Right atrium auricular region (tissue), 2 donors: ENCODE measurements at regions not wholly inside any gene's neighbourhood (a gene's known extent, or its start where the extent isn't known, plus 50 kb on each side); places are given as distances from the start of the nearest gene placed in this dataset.

ENCODE experiments used
- DNase-seq: peaks from one replicate; pipeline ENCODE4 v3.0.0-alpha.2; 2019; ENCODE audit warnings: low spot score
- H3K27ac ChIP-seq, 2 donors: fragments of 200-600 bp; sonication (generic); 1 replicate in 1 of 2; 2 replicates in 1 of 2; pipeline ENCODE4 v1.5.1; 2016 to 2019
- H3K27me3 ChIP-seq, 2 donors: fragments of 200-600 bp; sonication (generic); one replicate each; pipeline versions ENCODE4 v1.5.1 to v1.6.0; 2017 to 2019
- H3K36me3 ChIP-seq: fragments of 200-600 bp; sonication (generic); one replicate; pipeline ENCODE4 v1.5.1; 2016
- H3K4me1 ChIP-seq, 2 donors: fragments of 200-600 bp; sonication (generic); one replicate each; pipeline versions ENCODE4 v1.5.1 to v1.6.0; 2017 to 2019
- H3K4me3 ChIP-seq, 2 donors: fragments of 200-600 bp; sonication (generic); 1 replicate in 1 of 2; 2 replicates in 1 of 2; pipeline ENCODE4 v1.5.1; 2017 to 2019; ENCODE audit warnings: mild to moderate bottlenecking in 1 of 2, moderate library complexity in 1 of 2
- H3K9me3 ChIP-seq, 2 donors: fragments of 200-600 bp; sonication (generic); one replicate each; pipeline ENCODE4 v1.5.1; 2019
- TF ChIP-seq, protein P1 (sequence below), 2 donors: fragments of 200-600 bp; sonication (generic); IDR thresholded peaks; one replicate each; pipeline ENCODE4 v1.5.1; 2019; ENCODE audit warnings: antibody characterized with exemption in 2 of 2

DNA sequence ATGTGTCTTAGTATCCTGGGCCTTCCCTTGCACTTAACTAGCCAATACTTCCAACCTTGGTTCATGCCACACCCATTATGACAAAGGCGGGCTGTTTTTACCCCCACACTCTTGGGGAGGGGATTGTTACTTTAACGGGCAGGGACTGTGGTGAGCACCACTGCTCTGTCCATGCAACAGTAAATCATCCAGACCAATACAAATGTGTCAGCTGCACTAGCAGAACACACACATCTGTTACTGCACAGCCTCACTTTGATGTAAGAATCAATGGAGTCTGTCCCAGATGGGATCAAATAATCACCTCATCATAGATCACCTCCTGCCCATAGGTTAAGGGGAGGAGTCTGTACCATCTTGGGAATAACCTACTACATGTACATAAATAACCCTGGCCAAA lies 58.1 kb downstream of the NPAP1 start:
- no peaks in the 10 kb centered on the region for H3K4me1 ChIP-seq
- no peaks in the 10 kb centered on the region for H3K36me3 ChIP-seq
- no peak overlapping the region for H3K4me3 ChIP-seq
- H3K27me3 ChIP-seq, result no peaks in the 10 kb centered on the region
- H3K27ac ChIP-seq, result no peak overlapping the region
- DNase-seq, result no peak
- TF ChIP-seq, protein P1, sequence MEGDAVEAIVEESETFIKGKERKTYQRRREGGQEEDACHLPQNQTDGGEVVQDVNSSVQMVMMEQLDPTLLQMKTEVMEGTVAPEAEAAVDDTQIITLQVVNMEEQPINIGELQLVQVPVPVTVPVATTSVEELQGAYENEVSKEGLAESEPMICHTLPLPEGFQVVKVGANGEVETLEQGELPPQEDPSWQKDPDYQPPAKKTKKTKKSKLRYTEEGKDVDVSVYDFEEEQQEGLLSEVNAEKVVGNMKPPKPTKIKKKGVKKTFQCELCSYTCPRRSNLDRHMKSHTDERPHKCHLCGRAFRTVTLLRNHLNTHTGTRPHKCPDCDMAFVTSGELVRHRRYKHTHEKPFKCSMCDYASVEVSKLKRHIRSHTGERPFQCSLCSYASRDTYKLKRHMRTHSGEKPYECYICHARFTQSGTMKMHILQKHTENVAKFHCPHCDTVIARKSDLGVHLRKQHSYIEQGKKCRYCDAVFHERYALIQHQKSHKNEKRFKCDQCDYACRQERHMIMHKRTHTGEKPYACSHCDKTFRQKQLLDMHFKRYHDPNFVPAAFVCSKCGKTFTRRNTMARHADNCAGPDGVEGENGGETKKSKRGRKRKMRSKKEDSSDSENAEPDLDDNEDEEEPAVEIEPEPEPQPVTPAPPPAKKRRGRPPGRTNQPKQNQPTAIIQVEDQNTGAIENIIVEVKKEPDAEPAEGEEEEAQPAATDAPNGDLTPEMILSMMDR (IDR thresholded peaks at IDR 0.05), result no peak
- H3K9me3 ChIP-seq, result no peaks in the 10 kb centered on the region

DNA sequence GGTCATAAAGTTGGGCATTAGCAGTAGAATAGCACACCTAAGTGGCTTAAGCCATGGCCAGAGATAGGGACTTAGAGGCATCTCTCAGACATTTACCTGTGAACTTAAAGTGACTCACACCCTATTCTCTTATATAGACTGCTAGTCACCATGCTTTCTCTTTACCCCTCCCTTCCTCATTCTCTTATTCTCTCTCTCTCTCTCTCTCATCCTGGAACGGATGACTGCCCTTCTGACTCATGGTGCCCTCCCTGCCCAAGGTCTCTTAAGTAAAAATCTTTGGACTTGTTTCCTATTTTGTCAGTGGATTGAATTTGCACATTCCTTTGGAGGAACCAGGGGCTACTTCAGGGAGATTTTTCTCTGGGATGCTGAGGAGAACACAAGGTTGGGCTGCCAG lies 58.8 kb downstream of the NPAP1 start:
- Histone ChIP-seq H3K4me3 (no peak overlapping the region), H3K9me3 (no peaks in the 10 kb centered on the region), H3K27ac (no peak overlapping the region), H3K4me1 (no peaks in the 10 kb centered on the region), H3K27me3 (no peaks in the 10 kb centered on the region), H3K36me3 (no peaks in the 10 kb centered on the region)
- no peak for DNase-seq
- TF ChIP-seq, protein P1 (IDR thresholded peaks at IDR 0.05), result no peak

DNA sequence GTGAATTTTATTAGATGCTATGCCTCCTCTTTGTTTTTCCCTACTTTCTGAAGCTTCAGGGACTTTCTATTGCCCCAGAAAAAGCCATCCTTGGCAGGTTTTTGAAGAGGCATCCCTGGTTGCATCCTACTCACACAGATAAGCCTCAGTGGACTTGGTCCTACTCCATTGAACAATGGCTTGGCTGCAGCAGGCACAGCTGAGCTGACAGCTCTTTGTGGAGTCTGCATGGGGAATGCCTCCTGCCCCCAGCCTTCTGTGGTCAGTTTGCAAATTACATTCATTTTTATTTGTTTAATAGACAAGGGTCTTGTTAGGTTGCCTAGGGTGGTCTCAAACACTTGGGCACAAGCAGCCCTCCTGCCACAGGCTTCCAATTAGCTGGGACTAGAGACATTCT lies 69.7 kb downstream of the NPAP1 start:
- TF ChIP-seq, protein P1 (IDR thresholded peaks at IDR 0.05), result no peak
- DNase-seq, result no peak
- no peaks in the 10 kb centered on the region for H3K9me3 ChIP-seq

DNA sequence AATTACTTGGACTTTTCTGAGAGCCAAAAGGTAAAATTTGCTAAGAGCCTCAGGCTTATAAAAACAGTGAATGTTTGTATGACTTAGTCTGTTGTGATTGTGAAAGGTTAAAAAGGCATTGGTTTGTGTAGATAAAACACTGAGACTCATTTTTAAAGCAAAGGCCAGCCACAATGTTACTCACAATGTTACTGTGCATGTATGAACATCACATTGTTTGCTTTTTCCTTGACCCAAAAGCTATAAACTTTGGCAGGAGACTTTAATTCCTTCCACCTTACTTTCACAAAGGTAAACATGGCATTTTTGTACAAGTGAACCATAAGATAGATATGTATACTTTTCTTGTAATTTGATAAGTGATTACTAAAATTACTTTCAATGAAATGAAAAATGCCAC lies 70.5 kb downstream of the NPAP1 start:
- Histone ChIP-seq H3K4me3 (no peak overlapping the region), H3K27ac (no peak overlapping the region), H3K27me3 (no peaks in the 10 kb centered on the region), H3K9me3 (no peaks in the 10 kb centered on the region), H3K36me3 (no peaks in the 10 kb centered on the region), H3K4me1 (no peaks in the 10 kb centered on the region)
- TF ChIP-seq, protein P1 (IDR thresholded peaks at IDR 0.05), result no peak
- no peak for DNase-seq

More for the DNA sequence above, 69.7 kb downstream of the NPAP1 start:
- Histone ChIP-seq H3K4me3 (no peak overlapping the region), H3K36me3 (no peaks in the 10 kb centered on the region), H3K27ac (no peak overlapping the region), H3K27me3 (no peaks in the 10 kb centered on the region), H3K4me1 (no peaks in the 10 kb centered on the region)

DNA sequence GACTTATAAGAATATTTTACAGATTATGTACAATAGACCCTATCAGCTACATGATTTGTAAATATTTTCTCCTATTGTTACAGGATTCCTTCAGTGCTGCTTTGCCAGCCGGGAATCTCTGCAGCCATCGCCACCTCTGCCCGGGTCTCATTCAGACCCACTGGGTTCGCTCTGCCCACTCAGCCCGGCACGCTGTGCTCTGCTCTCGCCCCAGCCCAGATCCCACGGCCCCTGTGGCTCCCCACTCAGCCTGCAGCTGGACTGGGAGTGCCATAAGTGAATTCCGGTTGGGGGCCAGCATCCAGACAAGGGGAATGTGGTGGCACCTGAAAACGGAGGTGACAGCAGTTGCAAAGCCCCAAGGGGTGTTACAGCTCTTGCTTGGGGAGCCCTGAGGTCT lies 71.8 kb downstream of the NPAP1 start:
- Histone ChIP-seq H3K9me3 (peaks cover 0 to 6% of the 10 kb centered on the region in 2 donors), H3K4me1 (no peaks in the 10 kb centered on the region), H3K36me3 (no peaks in the 10 kb centered on the region), H3K27ac (no peak overlapping the region), H3K27me3 (no peaks in the 10 kb centered on the region), H3K4me3 (no peak overlapping the region)
- no peak for DNase-seq
- TF ChIP-seq, protein P1 (IDR thresholded peaks at IDR 0.05), result no peak

DNA sequence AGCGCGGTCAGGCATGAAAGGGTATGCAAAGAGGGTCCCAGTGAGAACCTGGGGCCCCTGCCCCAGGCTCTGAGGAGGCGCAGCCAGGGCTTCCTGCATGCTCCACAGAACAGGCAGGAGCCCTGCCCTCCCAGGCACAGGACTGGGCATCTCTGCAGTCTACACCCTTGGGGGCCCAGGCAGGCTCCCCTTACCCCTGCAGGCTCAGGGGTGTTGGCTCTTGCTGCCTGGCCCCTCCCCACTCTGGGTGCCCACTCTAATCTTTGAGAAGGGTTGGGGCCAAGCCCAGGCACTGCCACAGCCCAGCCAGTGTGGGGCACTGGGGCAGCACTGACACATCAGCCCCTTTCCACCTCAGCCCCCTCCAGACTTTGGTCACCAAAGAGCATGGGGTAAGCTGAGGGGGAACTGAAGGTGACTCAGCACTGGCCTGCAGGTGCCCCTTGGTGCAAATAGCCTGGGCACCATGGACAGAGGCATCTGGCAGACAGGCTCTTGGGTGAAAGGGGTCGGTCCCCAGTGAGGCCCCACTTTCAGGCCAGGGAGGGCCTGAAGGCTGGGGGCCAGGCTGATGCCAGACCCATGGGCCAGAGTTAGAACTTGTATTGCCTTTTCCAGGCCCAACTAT lies 73.4 kb downstream of the NPAP1 start:
- Histone ChIP-seq H3K9me3 (peaks cover 0 to 6% of the 10 kb centered on the region in 2 donors), H3K36me3 (no peaks in the 10 kb centered on the region), H3K27me3 (no peaks in the 10 kb centered on the region), H3K4me3 (no peak overlapping the region), H3K27ac (no peak overlapping the region), H3K4me1 (no peaks in the 10 kb centered on the region)
- TF ChIP-seq, protein P1 (IDR thresholded peaks at IDR 0.05), result no peak
- no peak for DNase-seq
